Suppressor macrophage treated with lipopolysaccharide for 4 hours (primary cell): ENCODE measurements at regions not wholly inside any gene's neighbourhood (a gene's known extent, or its start where the extent isn't known, plus 50 kb on each side); places are given as distances from the start of the nearest gene placed in this dataset.
"Not testable (repeated sequence)": the region's sequence is repeated elsewhere in the genome, so short reads cannot be mapped to it uniquely, and the experiment has no call there.

ENCODE experiments used
- DNase-seq: peaks from one replicate; pipeline ENCODE4 v3.0.0-alpha.2; 2020

- no peak for DNase-seq
These were observed 114.7 kb upstream of the MAN2A1 start for GRCh38 chr5:109574985-109575384.

- DNase-seq: no peak
These were observed 116.0 kb upstream of the MAN2A1 start for GRCh38 chr5:109573766-109574165.

GRCh38 chr5:109573256-109573655 lies 116.5 kb upstream of the MAN2A1 start:
- DNase-seq: no peak

- no peak for DNase-seq
These were observed 117.9 kb upstream of the MAN2A1 start for GRCh38 chr5:109571785-109572184.

GRCh38 chr5:109570362-109570874 lies 119.3 kb upstream of the MAN2A1 start:
- no peak for DNase-seq

- DNase-seq: no peak
These were observed 122.2 kb upstream of the MAN2A1 start for GRCh38 chr5:109567374-109568044.

GRCh38 chr5:109566361-109566760 lies 123.4 kb upstream of the MAN2A1 start:
- no peak for DNase-seq

GRCh38 chr5:109563739-109564138 lies 126.0 kb upstream of the MAN2A1 start:
- peak; percentile 20 for DNase-seq

- no peak for DNase-seq
These were observed 126.5 kb upstream of the MAN2A1 start for GRCh38 chr5:109563189-109563588.

- no peak for DNase-seq
These were observed 127.3 kb upstream of the MAN2A1 start for GRCh38 chr5:109562441-109562840.

- no peak for DNase-seq
These were observed 128.3 kb upstream of the MAN2A1 start for GRCh38 chr5:109561447-109561846.

GRCh38 chr5:109560554-109560953 lies 129.2 kb upstream of the MAN2A1 start:
- no peak for DNase-seq

GRCh38 chr5:109558952-109559351 lies 130.8 kb upstream of the MAN2A1 start:
- DNase-seq: no peak

GRCh38 chr5:109558364-109558763 lies 131.4 kb upstream of the MAN2A1 start:
- DNase-seq: no peak

- DNase-seq: peak; percentile 6
These were observed 135.9 kb upstream of the MAN2A1 start for GRCh38 chr5:109553846-109554245.

- DNase-seq: not testable (repeated sequence)
These were observed 138.5 kb upstream of the MAN2A1 start for GRCh38 chr5:109551234-109551633.

GRCh38 chr5:109550077-109550476 lies 139.7 kb upstream of the MAN2A1 start:
- no peak for DNase-seq

- no peak for DNase-seq
These were observed 136.7 kb upstream of the PJA2 start for GRCh38 chr5:109546461-109546860.

GRCh38 chr5:109544873-109545272 lies 135.1 kb upstream of the PJA2 start:
- not testable (repeated sequence) for DNase-seq

GRCh38 chr5:109538692-109539091 lies 128.9 kb upstream of the PJA2 start:
- DNase-seq: not testable (repeated sequence)

- DNase-seq: not testable (repeated sequence)
These were observed 125.3 kb upstream of the PJA2 start for GRCh38 chr5:109535090-109535489.

- no peak for DNase-seq
These were observed 124.0 kb upstream of the PJA2 start for GRCh38 chr5:109533751-109534272.

GRCh38 chr5:109532773-109533364 lies 123.1 kb upstream of the PJA2 start:
- DNase-seq: no peak

GRCh38 chr5:109531262-109531661 lies 121.5 kb upstream of the PJA2 start:
- no peak for DNase-seq
